Ishikawa (cell line): ENCODE measurements at regions not wholly inside any gene's neighbourhood (a gene's known extent, or its start where the extent isn't known, plus 50 kb on each side); places are given as distances from the start of the nearest gene placed in this dataset.

Experiments used
- CEBPB ChIP-seq: IDR thresholded peaks from 2 replicates; pipeline ENCODE4 v1.6.1; 2012
- CREB1 ChIP-seq: IDR thresholded peaks from 2 replicates; pipeline ENCODE4 v1.6.1; 2012; ENCODE audit warnings: low read depth
- EGR1 ChIP-seq: IDR thresholded peaks from 2 replicates; pipeline ENCODE4 v1.6.1; 2012
- EP300 ChIP-seq: IDR thresholded peaks from 2 replicates; pipeline ENCODE4 v1.6.1; 2012; ENCODE audit warnings: borderline replicate concordance
- FOXM1 ChIP-seq: IDR thresholded peaks from 2 replicates; pipeline ENCODE4 v1.6.1; 2012; ENCODE audit warnings: low read depth, borderline replicate concordance
- NFIC ChIP-seq: IDR thresholded peaks from 2 replicates; pipeline ENCODE4 v1.6.1; 2012
- RAD21 ChIP-seq: IDR thresholded peaks from 2 replicates; pipeline ENCODE4 v1.6.1; 2012; ENCODE audit warnings: low read depth
- TAF1 ChIP-seq: IDR thresholded peaks from 2 replicates; pipeline ENCODE4 v1.6.1; 2012; ENCODE audit warnings: low read depth, mild to moderate bottlenecking
- TCF12 ChIP-seq: IDR thresholded peaks from 2 replicates; pipeline ENCODE4 v1.6.1; 2012; ENCODE audit warnings: low read depth
- TEAD4 ChIP-seq: IDR thresholded peaks from 2 replicates; pipeline ENCODE4 v1.6.1; 2012
- YY1 ChIP-seq: IDR thresholded peaks from 2 replicates; pipeline ENCODE4 v1.6.1; 2012; ENCODE audit warnings: low read depth
- ZBTB7A ChIP-seq: IDR thresholded peaks from 2 replicates; pipeline ENCODE4 v1.6.1; 2012; ENCODE audit warnings: low read depth
- TF ChIP-seq, protein P1 (sequence below): IDR thresholded peaks from 2 replicates; pipeline ENCODE4 v1.6.1; 2012
- TF ChIP-seq, protein P2 (sequence below): IDR thresholded peaks from 2 replicates; pipeline ENCODE4 v1.6.1; 2012; ENCODE audit warnings: low read depth, mild to moderate bottlenecking
- TF ChIP-seq, protein P3 (sequence below): IDR thresholded peaks from 2 replicates; pipeline ENCODE4 v1.6.1; 2012

DNA sequence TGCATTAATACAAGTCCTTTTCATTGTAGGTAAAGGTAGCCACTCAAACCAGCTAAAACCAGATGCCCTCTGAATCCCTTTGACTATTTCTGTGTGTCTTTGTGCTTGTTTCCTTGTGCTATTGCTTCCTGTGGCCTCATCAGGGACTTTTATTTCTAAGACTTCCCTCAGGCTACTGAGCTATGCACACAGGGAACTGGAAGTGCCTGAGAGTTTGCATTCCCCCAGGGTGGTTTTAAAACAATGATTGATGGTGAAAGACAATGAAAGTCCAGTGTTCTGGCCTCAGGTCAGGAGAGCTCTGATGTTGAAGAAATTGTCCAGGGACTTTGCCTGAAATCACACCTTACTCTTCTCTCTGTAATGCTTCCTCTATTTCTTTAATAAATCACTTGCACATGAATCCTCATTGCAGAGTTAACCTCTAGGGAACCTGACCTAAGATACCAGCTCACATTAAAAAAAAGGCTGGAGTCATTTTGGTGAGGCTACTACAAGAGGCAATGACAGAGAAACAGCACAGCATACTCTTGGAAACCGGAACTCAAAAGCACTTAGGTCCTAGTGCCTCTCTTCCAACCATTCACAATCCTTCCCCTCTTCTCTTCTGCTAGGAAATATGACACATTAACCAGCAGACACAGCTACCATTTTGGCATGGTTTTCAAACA, 158.1 kb upstream of the NREP start:
- TF ChIP-seq FOXM1, result no peak
- no peak for TF ChIP-seq NFIC
- TF ChIP-seq EGR1, result no peak

DNA sequence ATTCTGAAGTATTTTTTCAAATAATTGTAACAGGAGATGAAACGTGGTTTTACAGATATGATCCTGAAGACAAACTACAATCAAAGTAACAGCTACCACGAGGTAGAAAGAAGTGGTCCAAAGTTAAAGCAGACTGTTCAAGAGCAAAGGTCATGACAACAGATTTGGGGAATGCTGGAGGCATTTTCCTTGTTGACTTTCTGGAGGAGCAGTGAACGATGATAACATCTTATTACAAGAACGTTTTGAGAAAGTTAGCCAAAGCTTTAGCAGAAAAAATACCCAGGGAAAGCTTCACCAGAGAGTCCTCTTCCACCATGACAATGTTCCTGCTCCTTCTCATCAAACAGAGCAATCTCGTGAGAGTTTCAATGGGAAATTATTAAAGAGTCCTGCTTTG, 145.4 kb upstream of the NREP start:
- TF ChIP-seq TAF1 (no peak), FOXM1 (no peak), EGR1 (no peak), EP300 (no peak), RAD21 (no peak), TEAD4 (no peak)
- TF ChIP-seq, protein P1, sequence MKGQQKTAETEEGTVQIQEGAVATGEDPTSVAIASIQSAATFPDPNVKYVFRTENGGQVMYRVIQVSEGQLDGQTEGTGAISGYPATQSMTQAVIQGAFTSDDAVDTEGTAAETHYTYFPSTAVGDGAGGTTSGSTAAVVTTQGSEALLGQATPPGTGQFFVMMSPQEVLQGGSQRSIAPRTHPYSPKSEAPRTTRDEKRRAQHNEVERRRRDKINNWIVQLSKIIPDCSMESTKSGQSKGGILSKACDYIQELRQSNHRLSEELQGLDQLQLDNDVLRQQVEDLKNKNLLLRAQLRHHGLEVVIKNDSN, result no peak
- TF ChIP-seq, protein P2, sequence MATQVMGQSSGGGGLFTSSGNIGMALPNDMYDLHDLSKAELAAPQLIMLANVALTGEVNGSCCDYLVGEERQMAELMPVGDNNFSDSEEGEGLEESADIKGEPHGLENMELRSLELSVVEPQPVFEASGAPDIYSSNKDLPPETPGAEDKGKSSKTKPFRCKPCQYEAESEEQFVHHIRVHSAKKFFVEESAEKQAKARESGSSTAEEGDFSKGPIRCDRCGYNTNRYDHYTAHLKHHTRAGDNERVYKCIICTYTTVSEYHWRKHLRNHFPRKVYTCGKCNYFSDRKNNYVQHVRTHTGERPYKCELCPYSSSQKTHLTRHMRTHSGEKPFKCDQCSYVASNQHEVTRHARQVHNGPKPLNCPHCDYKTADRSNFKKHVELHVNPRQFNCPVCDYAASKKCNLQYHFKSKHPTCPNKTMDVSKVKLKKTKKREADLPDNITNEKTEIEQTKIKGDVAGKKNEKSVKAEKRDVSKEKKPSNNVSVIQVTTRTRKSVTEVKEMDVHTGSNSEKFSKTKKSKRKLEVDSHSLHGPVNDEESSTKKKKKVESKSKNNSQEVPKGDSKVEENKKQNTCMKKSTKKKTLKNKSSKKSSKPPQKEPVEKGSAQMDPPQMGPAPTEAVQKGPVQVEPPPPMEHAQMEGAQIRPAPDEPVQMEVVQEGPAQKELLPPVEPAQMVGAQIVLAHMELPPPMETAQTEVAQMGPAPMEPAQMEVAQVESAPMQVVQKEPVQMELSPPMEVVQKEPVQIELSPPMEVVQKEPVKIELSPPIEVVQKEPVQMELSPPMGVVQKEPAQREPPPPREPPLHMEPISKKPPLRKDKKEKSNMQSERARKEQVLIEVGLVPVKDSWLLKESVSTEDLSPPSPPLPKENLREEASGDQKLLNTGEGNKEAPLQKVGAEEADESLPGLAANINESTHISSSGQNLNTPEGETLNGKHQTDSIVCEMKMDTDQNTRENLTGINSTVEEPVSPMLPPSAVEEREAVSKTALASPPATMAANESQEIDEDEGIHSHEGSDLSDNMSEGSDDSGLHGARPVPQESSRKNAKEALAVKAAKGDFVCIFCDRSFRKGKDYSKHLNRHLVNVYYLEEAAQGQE, result no peak

DNA sequence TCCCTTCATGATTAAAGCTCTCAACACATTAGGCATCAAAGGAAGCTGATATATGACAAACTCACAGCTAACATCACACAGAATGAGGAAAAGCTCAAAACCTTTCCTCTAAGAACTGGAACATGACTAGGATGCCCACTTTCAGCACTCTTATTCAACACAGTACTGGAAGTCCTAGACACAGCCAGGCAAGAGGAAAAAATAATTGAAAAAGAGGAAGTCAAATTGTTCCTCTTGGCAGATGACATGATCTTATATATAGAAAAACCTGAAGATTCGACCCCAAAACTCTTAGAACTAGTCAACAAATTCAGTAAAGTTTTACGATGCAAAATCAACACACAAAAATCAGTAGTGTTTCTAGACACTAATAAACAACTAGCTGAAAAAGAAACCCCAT, 144.3 kb upstream of the NREP start:
- TF ChIP-seq TEAD4, result no peak
- TF ChIP-seq FOXM1, result no peak
- no peak for TF ChIP-seq TCF12
- TF ChIP-seq EP300, result no peak

DNA sequence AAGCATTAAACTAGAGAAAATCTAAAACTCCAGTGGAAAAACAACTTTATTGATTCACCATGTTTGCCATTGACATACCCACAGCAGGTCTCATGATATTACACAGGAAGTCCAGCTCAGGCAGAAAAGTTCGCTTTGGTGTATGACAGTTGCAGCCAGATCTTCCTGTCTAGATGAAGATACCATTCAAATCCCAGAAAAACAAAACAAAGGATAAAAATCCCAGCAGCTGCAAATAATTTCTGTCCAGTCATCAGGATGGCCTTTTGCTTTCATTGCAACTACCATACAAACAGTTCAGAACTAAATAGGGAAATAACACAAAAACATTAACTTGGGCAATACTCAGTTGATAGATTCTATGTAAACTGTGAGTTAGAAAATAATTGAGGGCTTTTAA, 136.0 kb upstream of the NREP start:
- TF ChIP-seq YY1 (no peak), TAF1 (no peak), EP300 (no peak), EGR1 (no peak)

DNA sequence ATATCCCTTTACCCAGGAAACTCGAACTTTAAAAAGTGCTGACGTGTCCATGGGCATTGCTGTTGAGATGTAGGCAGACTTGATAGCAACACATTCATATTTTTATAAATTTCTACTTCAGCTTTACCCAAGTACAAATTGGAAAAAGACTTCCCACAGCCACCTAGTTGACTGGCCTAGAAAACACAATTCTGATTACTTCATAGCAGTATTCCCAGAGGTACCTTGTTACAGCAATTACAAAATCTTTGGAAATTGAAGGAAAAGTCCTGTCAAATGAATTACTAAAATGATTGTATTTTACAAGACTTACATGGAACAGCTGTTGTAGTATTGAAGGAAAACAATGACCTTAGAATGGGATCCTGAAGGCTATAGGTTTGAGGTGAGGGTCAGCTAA, 130.7 kb upstream of the NREP start:
- TF ChIP-seq CEBPB, result no peak
- no peak for TF ChIP-seq TEAD4
- TF ChIP-seq RAD21, result no peak
- no peak for TF ChIP-seq EGR1
- no peak for TF ChIP-seq CREB1
- no peak for TF ChIP-seq YY1
- no peak for TF ChIP-seq FOXM1
- TF ChIP-seq, protein P1, result no peak
- no peak for TF ChIP-seq ZBTB7A
- TF ChIP-seq, protein P3, sequence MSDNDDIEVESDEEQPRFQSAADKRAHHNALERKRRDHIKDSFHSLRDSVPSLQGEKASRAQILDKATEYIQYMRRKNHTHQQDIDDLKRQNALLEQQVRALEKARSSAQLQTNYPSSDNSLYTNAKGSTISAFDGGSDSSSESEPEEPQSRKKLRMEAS, result no peak
- no peak for TF ChIP-seq TAF1
- TF ChIP-seq, protein P2, result no peak
- TF ChIP-seq EP300, result no peak
- TF ChIP-seq TCF12, result no peak
- no peak for TF ChIP-seq NFIC

DNA sequence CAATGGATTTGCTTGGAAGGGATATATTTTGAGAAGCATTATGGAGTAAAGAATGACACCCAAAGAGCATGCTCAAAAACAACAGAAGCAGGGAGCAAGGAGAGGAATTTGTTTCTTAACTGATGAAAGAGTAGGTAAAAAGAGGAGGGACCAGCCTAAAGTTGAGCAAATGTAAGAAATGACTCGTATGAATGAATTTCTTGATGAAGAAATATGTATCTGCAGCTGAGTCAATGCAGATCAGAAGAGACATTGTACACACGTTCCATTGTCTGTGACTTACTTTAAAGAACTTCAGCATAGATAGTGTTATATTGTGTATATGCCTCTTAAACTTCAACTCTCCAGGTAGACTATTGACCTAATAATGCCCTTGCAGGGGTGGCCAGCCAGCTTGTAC, 112.7 kb upstream of the NREP start:
- TF ChIP-seq ZBTB7A (no peak), NFIC (no peak), TCF12 (no peak), RAD21 (no peak), TEAD4 (no peak), CEBPB (no peak)
- TF ChIP-seq, protein P2, result no peak
- TF ChIP-seq, protein P1, result no peak
